GM23338 (cell line): ENCODE measurements at regions not wholly inside any gene's neighbourhood (a gene's known extent, or its start where the extent isn't known, plus 50 kb on each side); places are given as distances from the start of the nearest gene placed in this dataset.

ENCODE experiments used
- ATAC-seq: fragments of 200-7000 bp; cut with Tn5 transposase; 3 replicates; pipeline ENCODE4 v1.9.1; 2020
- DNase-seq: peaks from one replicate; pipeline ENCODE4 v3.0.0-alpha.2; 2015; ENCODE audit warnings: low spot score
- H2AFZ ChIP-seq: fragments of 200-600 bp; sonication (generic); 2 replicates; pipeline ENCODE4 v1.8.0; 2016; ENCODE audit warnings: antibody characterized with exemption, mild to moderate bottlenecking, moderate library complexity
- H3F3A ChIP-seq: fragments of 200-600 bp; sonication (generic); replicated peaks from 2 replicates; pipeline ENCODE4 v1.8.0; 2017; ENCODE audit warnings: antibody characterized with exemption, mixed run types, low read depth
- H3K27ac ChIP-seq: fragments of 200-600 bp; sonication (generic); 2 replicates; pipeline ENCODE4 v1.6.1; 2016; ENCODE audit warnings: low read depth
- H3K27me3 ChIP-seq: fragments of 200-600 bp; sonication (generic); 2 replicates; pipeline ENCODE4 v1.8.0; 2016; ENCODE audit warnings: mild to moderate bottlenecking, mixed run types, moderate library complexity; ENCODE audit not compliant: insufficient read depth
- H3K36me3 ChIP-seq: fragments of 200-600 bp; sonication (generic); 2 replicates; pipeline ENCODE4 v1.8.0; 2016; ENCODE audit warnings: mild to moderate bottlenecking; ENCODE audit not compliant: insufficient read depth
- H3K4me1 ChIP-seq: fragments of 200-600 bp; sonication (generic); 2 replicates; pipeline ENCODE4 v1.8.0; 2016; ENCODE audit warnings: mild to moderate bottlenecking, moderate library complexity; ENCODE audit not compliant: insufficient read depth
- H3K4me2 ChIP-seq: fragments of 200-600 bp; sonication (generic); 2 replicates; pipeline ENCODE4 v1.7.1; 2017; ENCODE audit warnings: mixed run types
- H3K4me3 ChIP-seq: fragments of 200-600 bp; sonication (generic); 2 replicates; pipeline ENCODE4 v1.6.1; 2016; ENCODE audit warnings: mixed run types
- H3K79me2 ChIP-seq: fragments of 200-600 bp; sonication (generic); replicated peaks from 2 replicates; pipeline ENCODE4 v1.8.0; 2017; ENCODE audit warnings: mild to moderate bottlenecking; ENCODE audit not compliant: insufficient read depth
- H3K9me2 ChIP-seq: fragments of 200-600 bp; sonication (generic); 2 replicates; pipeline ENCODE4 v1.8.0; 2017; ENCODE audit not compliant: insufficient read depth
- H4K20me1 ChIP-seq: fragments of 200-600 bp; sonication (generic); replicated peaks from 2 replicates; pipeline ENCODE4 v1.8.0; 2017; ENCODE audit warnings: mild to moderate bottlenecking; ENCODE audit not compliant: insufficient read depth
- H3K27ac Mint-ChIP-seq: 2 replicates; pipeline ENCODE4 v1.8.0; 2020; ENCODE audit warnings: inconsistent platforms, mild to moderate bottlenecking, moderate library complexity, mixed read lengths
- H3K27me3 Mint-ChIP-seq: 3 replicates; pipeline ENCODE4 v1.8.0; 2022; ENCODE audit warnings: low read depth, mild to moderate bottlenecking, moderate library complexity, mixed read lengths, inconsistent platforms; ENCODE audit not compliant: insufficient read depth, poor library complexity
- H3K36me3 Mint-ChIP-seq: 3 replicates; pipeline ENCODE4 v1.8.0; 2021; ENCODE audit warnings: low read depth, mild to moderate bottlenecking, inconsistent platforms, moderate library complexity, mixed read lengths
- H3K4me1 Mint-ChIP-seq: 3 replicates; pipeline ENCODE4 v1.8.0; 2020; ENCODE audit warnings: mild to moderate bottlenecking, inconsistent platforms, mixed read lengths
- H3K4me3 Mint-ChIP-seq: 3 replicates; pipeline ENCODE4 v1.8.0; 2021; ENCODE audit warnings: moderate library complexity, mild to moderate bottlenecking, inconsistent platforms, mixed read lengths
- H3K9me3 Mint-ChIP-seq: 3 replicates; pipeline ENCODE4 v1.8.0; 2020; ENCODE audit warnings: moderate library complexity, mild to moderate bottlenecking, inconsistent platforms, mixed read lengths
- CREB1 ChIP-seq: fragments of 250-450 bp; sonication (Bioruptor Pico); IDR thresholded peaks from 2 replicates; pipeline ENCODE4 v1.5.0; 2020; ENCODE audit warnings: low read depth, mild to moderate bottlenecking, moderate library complexity
- EZH2 ChIP-seq: fragments of 200-600 bp; sonication (generic); IDR thresholded peaks from one replicate; pipeline ENCODE4 v1.8.0; 2017; ENCODE audit warnings: antibody characterized with exemption, mild to moderate bottlenecking, low read depth; ENCODE audit not compliant: unreplicated experiment
- EZH2phosphoT487 ChIP-seq: fragments of 200-600 bp; sonication (generic); IDR thresholded peaks from one replicate; pipeline ENCODE4 v1.8.1; 2018; ENCODE audit warnings: antibody characterized with exemption; ENCODE audit not compliant: unreplicated experiment
- NANOG ChIP-seq: IDR thresholded peaks from 2 replicates; pipeline ENCODE4 v1.6.1; 2016; ENCODE audit warnings: antibody characterized with exemption, borderline replicate concordance
- STAT1 ChIP-seq: IDR thresholded peaks from one replicate; pipeline ENCODE4 v1.6.1; 2016; ENCODE audit warnings: antibody characterized with exemption; ENCODE audit not compliant: unreplicated experiment
- ZNF331 ChIP-seq: fragments of 250-450 bp; sonication (Bioruptor Pico); IDR thresholded peaks from 2 replicates; pipeline ENCODE4 v1.5.0; 2020; ENCODE audit warnings: low read depth, mild to moderate bottlenecking, moderate library complexity
- TF ChIP-seq, protein P1 (sequence below): fragments of 250-450 bp; sonication (Bioruptor Pico); IDR thresholded peaks from 2 replicates; pipeline ENCODE4 v1.5.0; 2020; ENCODE audit warnings: mild to moderate bottlenecking, moderate library complexity
- TF ChIP-seq, protein P2 (sequence below): IDR thresholded peaks from 2 replicates; pipeline ENCODE4 v1.6.1; 2016; ENCODE audit warnings: antibody characterized with exemption

DNA sequence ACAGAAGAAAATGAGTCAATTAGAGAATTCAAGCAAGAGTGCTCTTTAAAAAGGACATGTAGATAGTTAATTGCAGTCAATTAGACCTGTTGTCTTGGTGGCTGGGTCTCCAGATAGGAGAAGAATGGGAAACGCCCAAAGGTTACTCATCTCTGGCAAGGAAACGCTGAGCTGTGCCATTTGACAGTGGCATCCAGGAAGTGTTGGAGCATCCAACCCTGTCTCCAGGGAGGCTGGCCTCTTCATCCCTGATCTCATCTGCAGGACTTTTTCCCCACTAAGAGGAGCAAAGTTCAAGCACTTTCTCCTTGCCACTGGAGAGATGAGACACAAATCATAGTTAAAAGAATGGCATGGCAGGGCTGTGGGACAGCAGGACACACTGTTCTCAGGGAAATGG lies 111.7 kb upstream of the MSX2 start:
- H3K36me3 Mint-ChIP-seq: no peaks in the 10 kb centered on the region

DNA sequence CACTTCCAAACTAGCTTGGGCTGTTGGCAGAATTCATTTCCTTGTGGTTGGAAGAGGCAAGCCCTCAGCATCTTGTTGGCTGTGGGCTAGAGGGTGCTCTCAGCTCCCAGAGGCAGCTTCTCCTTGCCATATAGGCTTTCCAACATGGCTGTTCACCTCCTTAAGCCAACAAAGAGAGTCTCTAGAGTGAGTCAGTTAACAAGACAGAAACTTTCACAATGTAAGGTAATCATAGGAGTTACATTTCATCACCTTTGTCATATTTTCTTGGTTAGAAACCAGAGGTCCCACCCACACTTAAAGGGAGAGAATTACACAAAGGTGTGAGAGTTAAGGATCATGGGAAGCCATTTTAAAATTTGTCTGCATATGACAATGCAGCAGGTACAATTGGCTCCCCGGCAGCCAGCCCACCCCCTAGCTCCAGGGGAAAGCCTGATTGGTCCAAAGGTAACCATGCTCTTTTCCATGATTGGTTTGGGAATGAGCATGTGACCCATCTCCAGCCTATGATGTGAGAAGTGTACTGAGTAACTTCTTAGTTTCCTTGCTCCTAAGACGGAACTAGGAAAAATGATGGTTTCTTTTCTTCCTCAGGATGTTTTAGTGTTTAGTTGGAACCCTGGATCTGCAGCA lies 109.8 kb upstream of the MSX2 start:
- H3K4me3 ChIP-seq: no peak overlapping the region
- H3K79me2 ChIP-seq: no peaks in the 10 kb centered on the region
- H3F3A ChIP-seq: no peaks in the 10 kb centered on the region
- peaks cover 11% of the 10 kb centered on the region; the same call in 1 of the 2 replicates for H3K9me2 ChIP-seq
- no peaks in the 10 kb centered on the region for H3K36me3 Mint-ChIP-seq
- ATAC-seq (no peak), DNase-seq (no peak)
- no peaks in the 10 kb centered on the region for H3K9me3 Mint-ChIP-seq
- TF ChIP-seq, protein P1, sequence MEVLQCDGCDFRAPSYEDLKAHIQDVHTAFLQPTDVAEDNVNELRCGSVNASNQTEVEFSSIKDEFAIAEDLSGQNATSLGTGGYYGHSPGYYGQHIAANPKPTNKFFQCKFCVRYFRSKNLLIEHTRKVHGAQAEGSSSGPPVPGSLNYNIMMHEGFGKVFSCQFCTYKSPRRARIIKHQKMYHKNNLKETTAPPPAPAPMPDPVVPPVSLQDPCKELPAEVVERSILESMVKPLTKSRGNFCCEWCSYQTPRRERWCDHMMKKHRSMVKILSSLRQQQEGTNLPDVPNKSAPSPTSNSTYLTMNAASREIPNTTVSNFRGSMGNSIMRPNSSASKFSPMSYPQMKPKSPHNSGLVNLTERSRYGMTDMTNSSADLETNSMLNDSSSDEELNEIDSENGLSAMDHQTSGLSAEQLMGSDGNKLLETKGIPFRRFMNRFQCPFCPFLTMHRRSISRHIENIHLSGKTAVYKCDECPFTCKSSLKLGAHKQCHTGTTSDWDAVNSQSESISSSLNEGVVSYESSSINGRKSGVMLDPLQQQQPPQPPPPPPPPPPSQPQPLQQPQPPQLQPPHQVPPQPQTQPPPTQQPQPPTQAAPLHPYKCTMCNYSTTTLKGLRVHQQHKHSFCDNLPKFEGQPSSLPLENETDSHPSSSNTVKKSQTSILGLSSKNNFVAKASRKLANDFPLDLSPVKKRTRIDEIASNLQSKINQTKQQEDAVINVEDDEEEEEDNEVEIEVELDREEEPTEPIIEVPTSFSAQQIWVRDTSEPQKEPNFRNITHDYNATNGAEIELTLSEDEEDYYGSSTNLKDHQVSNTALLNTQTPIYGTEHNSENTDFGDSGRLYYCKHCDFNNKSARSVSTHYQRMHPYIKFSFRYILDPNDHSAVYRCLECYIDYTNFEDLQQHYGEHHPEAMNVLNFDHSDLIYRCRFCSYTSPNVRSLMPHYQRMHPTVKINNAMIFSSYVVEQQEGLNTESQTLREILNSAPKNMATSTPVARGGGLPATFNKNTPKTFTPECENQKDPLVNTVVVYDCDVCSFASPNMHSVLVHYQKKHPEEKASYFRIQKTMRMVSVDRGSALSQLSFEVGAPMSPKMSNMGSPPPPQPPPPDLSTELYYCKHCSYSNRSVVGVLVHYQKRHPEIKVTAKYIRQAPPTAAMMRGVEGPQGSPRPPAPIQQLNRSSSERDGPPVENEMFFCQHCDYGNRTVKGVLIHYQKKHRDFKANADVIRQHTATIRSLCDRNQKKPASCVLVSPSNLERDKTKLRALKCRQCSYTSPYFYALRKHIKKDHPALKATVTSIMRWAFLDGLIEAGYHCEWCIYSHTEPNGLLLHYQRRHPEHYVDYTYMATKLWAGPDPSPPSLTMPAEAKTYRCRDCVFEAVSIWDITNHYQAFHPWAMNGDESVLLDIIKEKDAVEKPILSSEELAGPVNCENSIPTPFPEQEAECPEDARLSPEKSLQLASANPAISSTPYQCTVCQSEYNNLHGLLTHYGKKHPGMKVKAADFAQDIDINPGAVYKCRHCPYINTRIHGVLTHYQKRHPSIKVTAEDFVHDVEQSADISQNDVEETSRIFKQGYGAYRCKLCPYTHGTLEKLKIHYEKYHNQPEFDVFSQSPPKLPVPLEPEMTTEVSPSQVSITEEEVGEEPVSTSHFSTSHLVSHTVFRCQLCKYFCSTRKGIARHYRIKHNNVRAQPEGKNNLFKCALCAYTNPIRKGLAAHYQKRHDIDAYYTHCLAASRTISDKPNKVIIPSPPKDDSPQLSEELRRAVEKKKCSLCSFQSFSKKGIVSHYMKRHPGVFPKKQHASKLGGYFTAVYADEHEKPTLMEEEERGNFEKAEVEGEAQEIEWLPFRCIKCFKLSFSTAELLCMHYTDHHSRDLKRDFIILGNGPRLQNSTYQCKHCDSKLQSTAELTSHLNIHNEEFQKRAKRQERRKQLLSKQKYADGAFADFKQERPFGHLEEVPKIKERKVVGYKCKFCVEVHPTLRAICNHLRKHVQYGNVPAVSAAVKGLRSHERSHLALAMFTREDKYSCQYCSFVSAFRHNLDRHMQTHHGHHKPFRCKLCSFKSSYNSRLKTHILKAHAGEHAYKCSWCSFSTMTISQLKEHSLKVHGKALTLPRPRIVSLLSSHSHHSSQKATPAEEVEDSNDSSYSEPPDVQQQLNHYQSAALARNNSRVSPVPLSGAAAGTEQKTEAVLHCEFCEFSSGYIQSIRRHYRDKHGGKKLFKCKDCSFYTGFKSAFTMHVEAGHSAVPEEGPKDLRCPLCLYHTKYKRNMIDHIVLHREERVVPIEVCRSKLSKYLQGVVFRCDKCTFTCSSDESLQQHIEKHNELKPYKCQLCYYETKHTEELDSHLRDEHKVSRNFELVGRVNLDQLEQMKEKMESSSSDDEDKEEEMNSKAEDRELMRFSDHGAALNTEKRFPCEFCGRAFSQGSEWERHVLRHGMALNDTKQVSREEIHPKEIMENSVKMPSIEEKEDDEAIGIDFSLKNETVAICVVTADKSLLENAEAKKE (CRISPR knock-in tag): no peak
- TF ChIP-seq EZH2: no peak
- no peak for TF ChIP-seq EZH2phosphoT487
- TF ChIP-seq NANOG: no peak
- H2AFZ ChIP-seq: no peak overlapping the region
- no peaks in the 10 kb centered on the region for H4K20me1 ChIP-seq
- H3K27me3 Mint-ChIP-seq: peaks cover 5% of the 10 kb centered on the region
- H3K4me3 Mint-ChIP-seq: no peak overlapping the region
- no peak overlapping the region for H3K27ac ChIP-seq
- no peaks in the 10 kb centered on the region for H3K4me1 ChIP-seq
- H3K27ac Mint-ChIP-seq: no peak overlapping the region
- H3K4me1 Mint-ChIP-seq: no peaks in the 10 kb centered on the region; the same call in 2 of the 3 replicates
- H3K36me3 ChIP-seq: no peaks in the 10 kb centered on the region
- H3K27me3 ChIP-seq: no peaks in the 10 kb centered on the region
- H3K4me2 ChIP-seq: no peak overlapping the region

More for the DNA sequence above, 111.7 kb upstream of the MSX2 start:
- H3K4me3 Mint-ChIP-seq: no peak overlapping the region
- Histone ChIP-seq H3K9me2 (peaks cover 11% of the 10 kb centered on the region; the same call in 1 of the 2 replicates), H3K4me3 (no peak overlapping the region), H3F3A (no peaks in the 10 kb centered on the region), H3K36me3 (no peaks in the 10 kb centered on the region), H4K20me1 (no peaks in the 10 kb centered on the region), H3K79me2 (no peaks in the 10 kb centered on the region), H2AFZ (no peak overlapping the region), H3K4me1 (no peaks in the 10 kb centered on the region), H3K4me2 (no peak overlapping the region), H3K27me3 (no peaks in the 10 kb centered on the region), H3K27ac (no peak overlapping the region)
- H3K9me3 Mint-ChIP-seq: no peaks in the 10 kb centered on the region
- TF ChIP-seq NANOG (no peak), EZH2phosphoT487 (no peak), ZNF331 (CRISPR knock-in tag) (no peak), STAT1 (no peak), CREB1 (CRISPR knock-in tag) (no peak), EZH2 (no peak)
- TF ChIP-seq, protein P2, sequence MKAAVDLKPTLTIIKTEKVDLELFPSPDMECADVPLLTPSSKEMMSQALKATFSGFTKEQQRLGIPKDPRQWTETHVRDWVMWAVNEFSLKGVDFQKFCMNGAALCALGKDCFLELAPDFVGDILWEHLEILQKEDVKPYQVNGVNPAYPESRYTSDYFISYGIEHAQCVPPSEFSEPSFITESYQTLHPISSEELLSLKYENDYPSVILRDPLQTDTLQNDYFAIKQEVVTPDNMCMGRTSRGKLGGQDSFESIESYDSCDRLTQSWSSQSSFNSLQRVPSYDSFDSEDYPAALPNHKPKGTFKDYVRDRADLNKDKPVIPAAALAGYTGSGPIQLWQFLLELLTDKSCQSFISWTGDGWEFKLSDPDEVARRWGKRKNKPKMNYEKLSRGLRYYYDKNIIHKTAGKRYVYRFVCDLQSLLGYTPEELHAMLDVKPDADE: no peak
- H3K27ac Mint-ChIP-seq: no peak overlapping the region
- H3K4me1 Mint-ChIP-seq: no peaks in the 10 kb centered on the region
- no peak for ATAC-seq
- no peak for DNase-seq
- H3K27me3 Mint-ChIP-seq: peaks cover 5% of the 10 kb centered on the region
